H1 (cell line): ENCODE measurements at regions not wholly inside any gene's neighbourhood (a gene's known extent, or its start where the extent isn't known, plus 50 kb on each side); places are given as distances from the start of the nearest gene placed in this dataset.

Source experiments
- ASH2L ChIP-seq: fragments of 200-600, 300-600 bp; sonication (generic); IDR thresholded peaks from one replicate; pipeline ENCODE4 v1.7.1; 2017; ENCODE audit warnings: low read length
- CBX5 ChIP-seq: fragments of 300-800, 300-1000 bp; sonication (generic); IDR thresholded peaks from 2 replicates; pipeline ENCODE4 v1.7.1; 2016; ENCODE audit warnings: antibody characterized with exemption, low read length, low read depth
- CBX8 ChIP-seq: fragments of 300-800, 300-1000 bp; sonication (generic); IDR thresholded peaks from 2 replicates; pipeline ENCODE4 v1.7.1; 2016; ENCODE audit warnings: low read depth, low read length, borderline replicate concordance
- KDM1A ChIP-seq: fragments of 200-600, 300-600 bp; sonication (generic); IDR thresholded peaks from 2 replicates; pipeline ENCODE4 v1.7.1; 2016; ENCODE audit warnings: mild to moderate bottlenecking, low read length, borderline replicate concordance
- PHF8 ChIP-seq: fragments of 200-600 bp; sonication (generic); conservative IDR thresholded peaks from 2 replicates; pipeline ENCODE4 v1.7.1; 2012; ENCODE audit warnings: low read depth, mild to moderate bottlenecking, inconsistent platforms, low read length, moderate library complexity
- POLR2A ChIP-seq, 2 experiments: IDR thresholded peaks; 1 replicate in 1 of 2; 2 replicates in 1 of 2; pipeline ENCODE4 v1.6.1; 2011; ENCODE audit warnings: low read depth in 2 of 2, low read length in 2 of 2, mild to moderate bottlenecking in 2 of 2; ENCODE audit errors: control extremely low read depth in 1 of 2
- POU5F1 ChIP-seq: IDR thresholded peaks from 2 replicates; pipeline ENCODE4 v1.6.1; 2011; ENCODE audit warnings: low read depth, mild to moderate bottlenecking, low read length, moderate library complexity
- TAF7 ChIP-seq: optimal IDR thresholded peaks from 2 replicates; pipeline ENCODE3; 2011; ENCODE audit warnings: low read depth, mild to moderate bottlenecking, inconsistent platforms, low read length, moderate library complexity, borderline replicate concordance
- TF ChIP-seq, protein P1 (sequence below): fragments of 300-600 bp; sonication (generic); IDR thresholded peaks from 2 replicates; pipeline ENCODE4 v1.7.1; 2012; ENCODE audit warnings: low read length, moderate library complexity, mild to moderate bottlenecking, inconsistent platforms; ENCODE audit not compliant: insufficient replicate concordance
- TF ChIP-seq, protein P2 (sequence below): IDR thresholded peaks from 2 replicates; pipeline ENCODE4 v1.6.1; 2012; ENCODE audit warnings: low read length, inconsistent platforms

DNA sequence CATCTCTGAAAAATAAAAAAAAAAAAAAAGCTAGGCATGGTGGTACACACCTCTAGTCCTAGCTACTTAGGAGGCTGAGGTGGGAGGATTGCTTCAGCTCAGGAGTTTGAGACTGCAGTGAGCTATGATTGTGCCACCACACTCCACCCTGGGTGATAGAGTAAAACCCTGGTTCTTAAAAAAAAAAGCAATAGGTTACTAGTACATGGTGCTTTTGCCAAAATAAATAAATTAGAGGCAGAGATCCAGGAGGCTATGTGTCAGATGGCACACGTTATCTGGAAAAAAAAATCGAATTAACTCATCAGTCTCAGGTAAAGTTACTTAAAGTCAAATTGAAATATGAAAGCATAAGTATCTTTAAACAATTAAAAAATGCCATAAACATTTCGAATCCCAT, 94.3 kb downstream of the VCX3A start (continued):
- TF ChIP-seq, protein P1, sequence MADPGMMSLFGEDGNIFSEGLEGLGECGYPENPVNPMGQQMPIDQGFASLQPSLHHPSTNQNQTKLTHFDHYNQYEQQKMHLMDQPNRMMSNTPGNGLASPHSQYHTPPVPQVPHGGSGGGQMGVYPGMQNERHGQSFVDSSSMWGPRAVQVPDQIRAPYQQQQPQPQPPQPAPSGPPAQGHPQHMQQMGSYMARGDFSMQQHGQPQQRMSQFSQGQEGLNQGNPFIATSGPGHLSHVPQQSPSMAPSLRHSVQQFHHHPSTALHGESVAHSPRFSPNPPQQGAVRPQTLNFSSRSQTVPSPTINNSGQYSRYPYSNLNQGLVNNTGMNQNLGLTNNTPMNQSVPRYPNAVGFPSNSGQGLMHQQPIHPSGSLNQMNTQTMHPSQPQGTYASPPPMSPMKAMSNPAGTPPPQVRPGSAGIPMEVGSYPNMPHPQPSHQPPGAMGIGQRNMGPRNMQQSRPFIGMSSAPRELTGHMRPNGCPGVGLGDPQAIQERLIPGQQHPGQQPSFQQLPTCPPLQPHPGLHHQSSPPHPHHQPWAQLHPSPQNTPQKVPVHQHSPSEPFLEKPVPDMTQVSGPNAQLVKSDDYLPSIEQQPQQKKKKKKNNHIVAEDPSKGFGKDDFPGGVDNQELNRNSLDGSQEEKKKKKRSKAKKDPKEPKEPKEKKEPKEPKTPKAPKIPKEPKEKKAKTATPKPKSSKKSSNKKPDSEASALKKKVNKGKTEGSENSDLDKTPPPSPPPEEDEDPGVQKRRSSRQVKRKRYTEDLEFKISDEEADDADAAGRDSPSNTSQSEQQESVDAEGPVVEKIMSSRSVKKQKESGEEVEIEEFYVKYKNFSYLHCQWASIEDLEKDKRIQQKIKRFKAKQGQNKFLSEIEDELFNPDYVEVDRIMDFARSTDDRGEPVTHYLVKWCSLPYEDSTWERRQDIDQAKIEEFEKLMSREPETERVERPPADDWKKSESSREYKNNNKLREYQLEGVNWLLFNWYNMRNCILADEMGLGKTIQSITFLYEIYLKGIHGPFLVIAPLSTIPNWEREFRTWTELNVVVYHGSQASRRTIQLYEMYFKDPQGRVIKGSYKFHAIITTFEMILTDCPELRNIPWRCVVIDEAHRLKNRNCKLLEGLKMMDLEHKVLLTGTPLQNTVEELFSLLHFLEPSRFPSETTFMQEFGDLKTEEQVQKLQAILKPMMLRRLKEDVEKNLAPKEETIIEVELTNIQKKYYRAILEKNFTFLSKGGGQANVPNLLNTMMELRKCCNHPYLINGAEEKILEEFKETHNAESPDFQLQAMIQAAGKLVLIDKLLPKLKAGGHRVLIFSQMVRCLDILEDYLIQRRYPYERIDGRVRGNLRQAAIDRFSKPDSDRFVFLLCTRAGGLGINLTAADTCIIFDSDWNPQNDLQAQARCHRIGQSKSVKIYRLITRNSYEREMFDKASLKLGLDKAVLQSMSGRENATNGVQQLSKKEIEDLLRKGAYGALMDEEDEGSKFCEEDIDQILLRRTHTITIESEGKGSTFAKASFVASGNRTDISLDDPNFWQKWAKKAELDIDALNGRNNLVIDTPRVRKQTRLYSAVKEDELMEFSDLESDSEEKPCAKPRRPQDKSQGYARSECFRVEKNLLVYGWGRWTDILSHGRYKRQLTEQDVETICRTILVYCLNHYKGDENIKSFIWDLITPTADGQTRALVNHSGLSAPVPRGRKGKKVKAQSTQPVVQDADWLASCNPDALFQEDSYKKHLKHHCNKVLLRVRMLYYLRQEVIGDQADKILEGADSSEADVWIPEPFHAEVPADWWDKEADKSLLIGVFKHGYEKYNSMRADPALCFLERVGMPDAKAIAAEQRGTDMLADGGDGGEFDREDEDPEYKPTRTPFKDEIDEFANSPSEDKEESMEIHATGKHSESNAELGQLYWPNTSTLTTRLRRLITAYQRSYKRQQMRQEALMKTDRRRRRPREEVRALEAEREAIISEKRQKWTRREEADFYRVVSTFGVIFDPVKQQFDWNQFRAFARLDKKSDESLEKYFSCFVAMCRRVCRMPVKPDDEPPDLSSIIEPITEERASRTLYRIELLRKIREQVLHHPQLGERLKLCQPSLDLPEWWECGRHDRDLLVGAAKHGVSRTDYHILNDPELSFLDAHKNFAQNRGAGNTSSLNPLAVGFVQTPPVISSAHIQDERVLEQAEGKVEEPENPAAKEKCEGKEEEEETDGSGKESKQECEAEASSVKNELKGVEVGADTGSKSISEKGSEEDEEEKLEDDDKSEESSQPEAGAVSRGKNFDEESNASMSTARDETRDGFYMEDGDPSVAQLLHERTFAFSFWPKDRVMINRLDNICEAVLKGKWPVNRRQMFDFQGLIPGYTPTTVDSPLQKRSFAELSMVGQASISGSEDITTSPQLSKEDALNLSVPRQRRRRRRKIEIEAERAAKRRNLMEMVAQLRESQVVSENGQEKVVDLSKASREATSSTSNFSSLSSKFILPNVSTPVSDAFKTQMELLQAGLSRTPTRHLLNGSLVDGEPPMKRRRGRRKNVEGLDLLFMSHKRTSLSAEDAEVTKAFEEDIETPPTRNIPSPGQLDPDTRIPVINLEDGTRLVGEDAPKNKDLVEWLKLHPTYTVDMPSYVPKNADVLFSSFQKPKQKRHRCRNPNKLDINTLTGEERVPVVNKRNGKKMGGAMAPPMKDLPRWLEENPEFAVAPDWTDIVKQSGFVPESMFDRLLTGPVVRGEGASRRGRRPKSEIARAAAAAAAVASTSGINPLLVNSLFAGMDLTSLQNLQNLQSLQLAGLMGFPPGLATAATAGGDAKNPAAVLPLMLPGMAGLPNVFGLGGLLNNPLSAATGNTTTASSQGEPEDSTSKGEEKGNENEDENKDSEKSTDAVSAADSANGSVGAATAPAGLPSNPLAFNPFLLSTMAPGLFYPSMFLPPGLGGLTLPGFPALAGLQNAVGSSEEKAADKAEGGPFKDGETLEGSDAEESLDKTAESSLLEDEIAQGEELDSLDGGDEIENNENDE = no peak
- TF ChIP-seq, protein P2, sequence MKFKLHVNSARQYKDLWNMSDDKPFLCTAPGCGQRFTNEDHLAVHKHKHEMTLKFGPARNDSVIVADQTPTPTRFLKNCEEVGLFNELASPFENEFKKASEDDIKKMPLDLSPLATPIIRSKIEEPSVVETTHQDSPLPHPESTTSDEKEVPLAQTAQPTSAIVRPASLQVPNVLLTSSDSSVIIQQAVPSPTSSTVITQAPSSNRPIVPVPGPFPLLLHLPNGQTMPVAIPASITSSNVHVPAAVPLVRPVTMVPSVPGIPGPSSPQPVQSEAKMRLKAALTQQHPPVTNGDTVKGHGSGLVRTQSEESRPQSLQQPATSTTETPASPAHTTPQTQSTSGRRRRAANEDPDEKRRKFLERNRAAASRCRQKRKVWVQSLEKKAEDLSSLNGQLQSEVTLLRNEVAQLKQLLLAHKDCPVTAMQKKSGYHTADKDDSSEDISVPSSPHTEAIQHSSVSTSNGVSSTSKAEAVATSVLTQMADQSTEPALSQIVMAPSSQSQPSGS = no peak
- TF ChIP-seq CBX5 = no peak
- TF ChIP-seq CBX8 = no peak
- no peak for TF ChIP-seq TAF7
- no peak for TF ChIP-seq POLR2A (IDR thresholded peaks at IDR 0.05; ENCODE audit: control extremely low read depth in 1 of 2, low read depth in 2 of 2, low read length in 2 of 2)
- no peak for TF ChIP-seq KDM1A
- TF ChIP-seq ASH2L = no peak
- no peak for TF ChIP-seq POU5F1
- no peak for TF ChIP-seq PHF8
- TF ChIP-seq, all 59 proteins: peak for 0
